Thymus (tissue), 11 donors: ENCODE measurements at regions not wholly inside any gene's neighbourhood (a gene's known extent, or its start where the extent isn't known, plus 50 kb on each side); places are given as distances from the start of the nearest gene placed in this dataset.
"Not testable (repeated sequence)": the region's sequence is repeated elsewhere in the genome, so short reads cannot be mapped to it uniquely, and the experiment has no call there.

Experiments
- DNase-seq, 9 donors: peaks; one replicate each; pipeline ENCODE4 v3.0.0-alpha.2; 2013; ENCODE audit warnings: low spot score in 9 of 9, low read depth in 6 of 9, missing footprints in 1 of 9
- H3K27ac ChIP-seq, 2 donors: one replicate each; pipeline ENCODE4 v1.5.1; 2013; ENCODE audit warnings: control low read depth in 1 of 2, low read depth in 1 of 2, low read length in 1 of 2, mild to moderate bottlenecking in 1 of 2, moderate library complexity in 1 of 2
- H3K27me3 ChIP-seq, 2 donors: one replicate each; pipeline ENCODE4 v1.5.1; 2013; ENCODE audit warnings: low read length in 1 of 2; ENCODE audit not compliant: control insufficient read depth in 2 of 2, insufficient read depth in 1 of 2
- H3K36me3 ChIP-seq, 2 donors: one replicate each; pipeline ENCODE4 v1.5.1; 2013; ENCODE audit warnings: low read length in 1 of 2, mild to moderate bottlenecking in 1 of 2, moderate library complexity in 1 of 2; ENCODE audit not compliant: control insufficient read depth in 2 of 2, insufficient read depth in 2 of 2
- H3K4me1 ChIP-seq, 2 donors: one replicate each; pipeline ENCODE4 v1.5.1; 2013; ENCODE audit warnings: low read length in 2 of 2; ENCODE audit not compliant: control insufficient read depth in 2 of 2, insufficient read depth in 2 of 2
- H3K4me3 ChIP-seq, 2 donors: one replicate each; pipeline ENCODE4 v1.5.1; 2013; ENCODE audit warnings: low read length in 2 of 2, control low read depth in 1 of 2, mild to moderate bottlenecking in 1 of 2
- H3K9me3 ChIP-seq, 2 donors: one replicate each; pipeline ENCODE4 v1.5.1; 2013; ENCODE audit warnings: low read length in 1 of 2, mild to moderate bottlenecking in 1 of 2; ENCODE audit not compliant: control insufficient read depth in 2 of 2, insufficient read depth in 1 of 2
- WGBS: extraction: QIAGEN DNeasy Blood & Tissue Kit; methylation state at CpG from one replicate; pipeline ENCODE4 v1.1.7; 2013; 5-methylcytosine and 5-hydroxymethylcytosine counted together
- donor health status: healthy.

DNA sequence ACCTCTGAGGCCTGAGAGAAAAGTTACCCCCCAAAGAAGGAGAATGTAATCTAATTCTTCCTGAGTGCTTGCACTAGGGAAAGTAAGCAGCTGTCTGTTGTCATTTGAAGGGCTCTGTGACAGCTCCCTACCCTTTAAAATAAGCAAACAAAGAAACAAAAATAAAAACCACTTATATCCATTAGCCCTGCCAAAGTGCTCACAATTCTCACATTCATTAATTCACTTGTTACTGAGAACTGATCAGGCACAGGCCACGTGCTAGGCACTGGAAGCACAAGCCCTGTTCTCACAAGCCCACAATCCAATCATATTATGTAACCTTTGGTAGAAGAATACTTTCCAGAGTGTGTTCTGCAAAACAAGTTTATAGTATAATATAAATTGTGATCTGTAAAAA is 199.4 kb downstream of the ZC3H11B start:
- no peak overlapping the region for H3K4me3 ChIP-seq
- WGBS, result 85% methylated on average over 1 of the region's 1 CpG
- no peaks in the 10 kb centered on the region for H3K4me1 ChIP-seq
- no peak for DNase-seq
- no peak overlapping the region for H3K27ac ChIP-seq
- H3K27me3 ChIP-seq, result no peaks in the 10 kb centered on the region
- no peaks in the 10 kb centered on the region for H3K36me3 ChIP-seq
- H3K9me3 ChIP-seq, result no peaks in the 10 kb centered on the region

DNA sequence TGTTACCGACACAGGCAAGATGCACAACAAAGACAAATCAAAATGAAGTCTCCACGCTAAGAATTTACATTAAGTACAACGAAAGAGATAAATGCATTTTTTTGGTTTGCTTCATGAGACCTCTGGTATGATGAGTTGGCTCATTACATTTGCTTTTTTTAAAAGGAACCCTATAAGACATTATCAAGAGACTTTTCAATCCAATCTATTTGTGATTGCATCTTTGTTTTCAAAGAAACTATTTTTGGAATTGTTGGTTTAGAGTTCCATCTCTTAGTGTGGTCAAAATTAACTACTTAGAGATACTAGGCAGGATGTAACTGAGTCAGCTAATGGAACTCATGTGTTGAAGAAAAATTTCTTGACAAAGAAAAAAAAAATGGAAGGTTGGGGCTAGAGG is 200.1 kb downstream of the ZC3H11B start:
- no peak for DNase-seq
- Histone ChIP-seq H3K36me3 (no peaks in the 10 kb centered on the region), H3K4me1 (no peaks in the 10 kb centered on the region), H3K9me3 (no peaks in the 10 kb centered on the region), H3K27ac (no peak overlapping the region), H3K4me3 (no peak overlapping the region), H3K27me3 (no peaks in the 10 kb centered on the region)
- WGBS, result 95% methylated on average over 3 of the region's 3 CpGs

DNA sequence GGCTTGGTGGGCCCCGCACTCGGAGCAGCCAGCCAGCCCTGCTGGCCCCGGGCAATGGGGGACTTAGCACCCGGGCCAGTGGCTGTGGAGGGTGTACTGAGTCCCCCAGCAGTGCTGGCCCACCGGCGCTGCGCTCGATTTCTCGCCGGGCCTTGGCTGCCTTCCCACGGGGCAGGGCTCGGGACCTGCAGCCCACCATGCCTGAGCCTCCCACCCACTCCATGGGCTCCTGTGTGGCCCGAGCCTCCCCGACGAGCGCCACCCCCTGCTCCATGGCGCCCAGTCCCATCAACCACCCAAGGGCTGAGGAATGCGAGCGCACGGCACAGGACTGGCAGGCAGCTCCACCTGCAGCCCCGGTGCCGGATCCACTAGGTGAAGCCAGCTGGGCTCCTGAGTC is 202.2 kb downstream of the ZC3H11B start:
- H3K27ac ChIP-seq, H3K4me1 ChIP-seq, H3K27me3 ChIP-seq, DNase-seq, H3K36me3 ChIP-seq, H3K4me3 ChIP-seq, H3K9me3 ChIP-seq: not testable (repeated sequence)
- 94% methylated on average over 17 of the region's 22 CpGs for WGBS

DNA sequence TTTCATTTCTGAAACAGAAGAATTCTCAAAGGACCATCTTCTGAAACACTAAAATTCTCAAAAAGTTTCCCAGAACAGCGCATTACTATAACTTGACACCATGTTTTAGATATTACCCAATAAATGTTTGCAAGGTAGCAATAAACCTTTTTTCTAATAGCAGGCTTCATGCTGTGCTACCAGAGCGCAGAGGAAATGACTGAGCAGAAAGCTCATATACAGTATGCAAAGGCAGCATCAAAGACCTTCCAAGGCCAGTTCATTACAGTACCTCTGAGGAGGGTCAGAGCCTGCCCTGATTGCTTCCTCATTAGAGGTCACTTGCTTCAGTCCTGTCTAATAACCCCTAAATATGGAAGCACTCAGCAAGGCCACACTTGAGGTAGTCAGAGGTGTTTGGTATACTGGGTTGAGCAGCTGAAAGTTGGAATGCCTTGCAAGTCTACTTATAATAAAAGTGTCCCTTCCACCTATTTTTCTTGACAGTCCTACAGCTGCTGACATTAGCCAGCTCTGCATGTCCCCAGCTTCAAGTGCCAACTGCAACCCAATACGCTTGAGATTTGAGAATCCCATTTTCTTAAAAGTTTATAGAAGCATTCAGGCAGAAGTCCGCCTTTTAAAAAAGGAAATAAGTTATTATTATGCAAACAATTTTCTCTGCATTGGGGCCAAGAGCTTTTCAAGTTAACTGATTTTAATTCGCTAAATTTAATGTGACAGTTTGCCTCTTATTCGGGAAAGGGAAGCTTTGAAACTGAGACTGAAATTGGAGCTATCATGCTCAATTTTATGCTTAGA is 207.2 kb downstream of the ZC3H11B start:
- DNase-seq, result peak in 1 of 9 donors; percentile 2
- 93% methylated on average over 6 of the region's 6 CpGs for WGBS
- Histone ChIP-seq H3K4me1 (no peaks in the 10 kb centered on the region), H3K27me3 (no peaks in the 10 kb centered on the region), H3K9me3 (no peaks in the 10 kb centered on the region), H3K27ac (no peak overlapping the region), H3K4me3 (no peak overlapping the region), H3K36me3 (no peaks in the 10 kb centered on the region)

DNA sequence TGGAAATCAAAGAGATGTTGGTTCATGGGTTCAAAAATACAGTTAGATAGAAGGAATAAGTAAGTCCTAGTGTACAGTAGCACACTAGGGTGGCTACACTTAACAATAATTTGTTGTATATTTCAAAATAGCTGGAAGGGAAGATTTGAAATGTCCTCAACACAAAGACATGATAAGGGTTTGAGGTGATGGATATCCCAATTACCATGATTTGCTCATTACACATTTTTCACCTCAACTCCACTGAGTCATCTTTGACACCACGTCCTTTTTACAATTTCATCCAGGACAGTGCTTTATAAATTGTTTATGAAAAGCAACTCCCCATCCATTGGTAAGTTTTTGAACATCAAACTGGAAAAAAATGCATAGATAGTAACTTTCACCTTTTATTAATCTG is 208.3 kb downstream of the ZC3H11B start:
- H3K27ac ChIP-seq, result no peak overlapping the region
- H3K4me3 ChIP-seq, result no peak overlapping the region
- H3K27me3 ChIP-seq, result no peaks in the 10 kb centered on the region
- H3K4me1 ChIP-seq, result no peaks in the 10 kb centered on the region
- WGBS, result 84% methylated on average over 1 of the region's 1 CpG
- H3K36me3 ChIP-seq, result no peaks in the 10 kb centered on the region
- no peak for DNase-seq
- peaks cover 0 to 4% of the 10 kb centered on the region in 2 donors for H3K9me3 ChIP-seq

DNA sequence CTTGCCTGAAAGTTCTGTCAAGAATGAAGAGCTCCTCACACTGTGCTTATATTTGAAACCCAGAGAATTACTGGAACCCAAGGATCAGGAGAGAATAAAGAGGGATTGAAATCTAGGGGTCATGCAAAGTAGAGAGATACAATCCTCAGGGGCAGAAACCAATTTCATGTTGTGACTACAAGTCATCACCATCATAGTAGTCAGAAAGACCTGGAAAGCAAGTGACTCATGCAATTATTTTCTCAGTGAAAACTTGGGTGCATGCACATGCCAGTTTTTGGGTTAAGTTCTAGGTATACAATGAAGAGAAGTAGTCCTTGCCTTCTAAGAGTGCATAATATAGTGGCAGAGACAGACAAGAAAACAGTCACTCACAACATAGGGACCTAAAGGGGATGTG is 210.0 kb downstream of the ZC3H11B start:
- Histone ChIP-seq H3K27me3 (no peaks in the 10 kb centered on the region), H3K9me3 (peaks cover 0 to 14% of the 10 kb centered on the region in 2 donors), H3K36me3 (no peaks in the 10 kb centered on the region), H3K27ac (no peak overlapping the region), H3K4me1 (no peaks in the 10 kb centered on the region), H3K4me3 (no peak overlapping the region)
- DNase-seq, result no peak

DNA sequence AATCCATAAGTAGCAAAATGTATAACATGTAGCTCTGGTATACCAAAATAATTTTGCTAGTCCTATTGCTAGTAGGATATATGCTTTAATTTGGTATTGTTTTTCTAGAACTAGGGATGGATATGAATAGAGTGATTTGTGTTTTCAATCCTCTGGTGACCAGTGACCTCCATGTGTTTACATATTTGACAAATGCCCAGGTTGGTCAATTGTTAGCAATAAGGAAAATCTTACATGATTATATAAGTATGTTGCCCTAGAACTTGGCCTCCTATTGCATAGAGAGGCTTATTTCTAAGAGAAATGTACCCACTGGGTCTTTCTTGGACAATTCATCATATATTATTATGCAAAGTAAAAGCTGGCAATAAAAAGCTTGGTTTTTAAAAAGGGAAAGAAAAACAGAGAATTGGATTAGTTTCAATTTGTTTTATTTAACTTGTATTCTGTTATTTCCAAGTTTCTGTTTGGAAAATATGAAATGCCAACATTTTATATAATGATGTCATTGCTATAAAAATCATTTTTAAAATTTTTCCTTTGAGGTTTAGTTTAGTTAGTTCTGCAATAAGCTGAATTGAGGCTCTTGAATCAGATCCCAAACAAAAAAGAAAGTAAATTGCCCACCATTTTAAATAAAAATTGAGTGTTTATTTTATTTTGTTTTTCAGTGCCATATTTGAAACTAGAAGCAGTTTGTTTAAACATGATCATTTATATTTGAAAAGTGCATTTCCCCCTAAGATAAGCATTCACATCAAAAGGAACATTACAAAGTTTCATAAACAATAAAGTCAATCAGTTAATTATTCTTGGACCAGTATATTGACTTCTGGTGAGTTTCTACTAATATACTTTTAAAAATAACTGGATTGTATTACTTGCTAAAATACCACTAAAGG is 210.9 kb downstream of the ZC3H11B start:
- no peaks in the 10 kb centered on the region for H3K4me1 ChIP-seq
- no peaks in the 10 kb centered on the region for H3K36me3 ChIP-seq
- no peak overlapping the region for H3K4me3 ChIP-seq

DNA sequence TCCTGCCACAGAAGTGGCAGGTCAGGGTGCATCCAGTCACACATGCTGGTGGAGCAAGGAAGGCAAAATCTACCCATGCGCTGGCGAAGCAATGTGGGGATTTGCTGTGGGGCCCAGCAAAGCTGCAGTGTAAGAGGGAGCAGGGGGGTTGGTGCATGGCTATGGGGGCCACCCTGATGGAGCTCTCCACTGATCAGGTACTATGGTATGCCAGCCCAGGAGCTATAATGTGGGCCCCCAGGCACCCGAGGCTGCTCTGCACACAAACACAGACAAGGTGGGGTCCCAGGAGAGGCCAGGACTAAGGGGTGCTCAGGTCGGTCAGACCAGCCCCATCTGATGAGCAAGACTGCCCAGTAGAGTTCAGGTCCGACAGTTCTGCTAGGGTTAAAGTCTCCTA is 213.5 kb downstream of the ZC3H11B start:
- 92% methylated on average over 5 of the region's 5 CpGs for WGBS
- Histone ChIP-seq H3K36me3 (no peaks in the 10 kb centered on the region), H3K4me3 (no peak overlapping the region), H3K9me3 (peaks cover 0 to 14% of the 10 kb centered on the region in 2 donors), H3K27me3 (no peaks in the 10 kb centered on the region), H3K4me1 (no peaks in the 10 kb centered on the region), H3K27ac (no peak overlapping the region)
- no peak for DNase-seq

More for the DNA sequence above, 210.9 kb downstream of the ZC3H11B start:
- no peak for DNase-seq
- Histone ChIP-seq H3K9me3 (peaks cover 0 to 14% of the 10 kb centered on the region in 2 donors), H3K27me3 (no peaks in the 10 kb centered on the region), H3K27ac (no peak overlapping the region)

DNA sequence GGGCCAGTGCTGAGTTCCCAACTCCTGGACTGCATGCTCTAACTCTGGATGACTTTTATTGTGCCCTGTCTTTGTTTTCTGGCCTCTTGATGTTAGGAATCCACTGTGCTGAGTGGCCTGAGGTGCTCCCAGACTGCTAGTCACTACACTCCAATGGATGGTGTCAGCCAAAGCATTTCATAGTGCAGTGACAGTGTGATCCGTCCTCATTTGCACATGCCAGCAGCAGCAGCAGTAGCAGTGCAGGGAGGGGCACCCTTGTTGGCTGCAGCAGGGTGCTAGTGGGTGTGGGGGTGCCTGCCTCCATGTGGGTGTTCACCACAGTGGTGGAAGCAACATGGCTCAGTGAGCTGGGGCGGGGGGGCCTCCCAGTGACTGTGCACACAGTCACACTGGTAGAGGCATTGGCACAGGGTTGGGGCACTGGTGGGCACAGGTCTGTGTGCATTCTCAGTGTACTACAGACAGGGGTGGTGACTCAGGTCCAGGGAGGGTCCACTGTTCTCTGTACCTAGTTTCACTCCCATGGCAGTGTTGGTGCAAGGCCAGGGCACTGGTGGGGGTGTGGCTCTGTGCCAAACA is 214.0 kb downstream of the ZC3H11B start:
- Histone ChIP-seq H3K27me3 (no peaks in the 10 kb centered on the region), H3K4me3 (no peak overlapping the region), H3K9me3 (peaks cover 0 to 14% of the 10 kb centered on the region in 2 donors), H3K4me1 (no peaks in the 10 kb centered on the region), H3K36me3 (no peaks in the 10 kb centered on the region), H3K27ac (no peak overlapping the region)
- DNase-seq, result no peak
- 89% methylated on average over 2 of the region's 2 CpGs for WGBS
